NCI-H1105 (cell line): ENCODE measurements at regions not wholly inside any gene's neighbourhood (a gene's known extent, or its start where the extent isn't known, plus 50 kb on each side); places are given as distances from the start of the nearest gene placed in this dataset.

Experiments
- DNase-seq: peaks from one replicate; lab custom pipeline; 2025; lab: John Stamatoyannopoulos, UW

DNA sequence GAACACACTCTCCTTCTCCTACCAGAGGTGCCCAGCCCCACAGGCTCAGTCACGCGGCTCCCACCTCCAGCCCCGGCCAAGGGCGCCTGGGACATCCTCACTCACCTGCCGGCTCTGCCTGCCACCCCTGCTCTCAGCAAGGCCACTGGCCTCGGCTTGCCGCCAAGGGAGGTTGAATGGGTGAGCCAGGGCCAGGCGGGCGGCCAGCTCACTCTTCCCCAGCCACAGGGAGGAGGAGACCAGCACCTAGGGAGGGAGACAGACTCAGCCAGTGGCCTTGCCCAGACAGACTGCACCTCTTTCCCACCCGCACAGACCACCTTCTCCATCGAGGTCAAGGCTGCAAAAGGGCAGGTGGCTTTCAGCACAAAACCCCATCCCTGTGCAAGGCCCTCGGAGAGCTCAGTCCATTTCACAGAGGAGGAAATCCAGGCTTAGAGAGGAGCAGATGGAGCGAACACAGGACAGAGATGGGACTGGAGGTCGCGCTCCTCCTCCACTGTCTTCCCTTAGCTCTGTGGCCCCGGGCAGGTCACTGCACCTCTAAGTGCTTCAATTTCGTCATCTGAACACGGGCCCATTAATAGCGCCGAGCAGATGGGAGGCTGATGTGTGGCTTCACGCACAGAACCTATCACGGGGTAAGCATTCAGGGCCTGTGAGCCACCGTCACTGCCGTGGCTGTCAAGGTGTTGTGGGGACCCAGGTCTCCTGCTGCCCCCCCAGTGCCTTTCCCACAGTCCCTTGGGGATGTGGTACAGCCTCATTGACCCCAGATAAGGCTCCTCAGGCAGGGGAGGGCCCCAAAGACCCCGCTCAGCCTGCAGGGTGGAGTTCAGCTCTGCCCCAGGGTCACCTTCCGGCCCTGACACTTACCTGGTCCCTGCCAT, 56.1 kb downstream of the RMI2 start:
- DNase-seq = no peak

DNA sequence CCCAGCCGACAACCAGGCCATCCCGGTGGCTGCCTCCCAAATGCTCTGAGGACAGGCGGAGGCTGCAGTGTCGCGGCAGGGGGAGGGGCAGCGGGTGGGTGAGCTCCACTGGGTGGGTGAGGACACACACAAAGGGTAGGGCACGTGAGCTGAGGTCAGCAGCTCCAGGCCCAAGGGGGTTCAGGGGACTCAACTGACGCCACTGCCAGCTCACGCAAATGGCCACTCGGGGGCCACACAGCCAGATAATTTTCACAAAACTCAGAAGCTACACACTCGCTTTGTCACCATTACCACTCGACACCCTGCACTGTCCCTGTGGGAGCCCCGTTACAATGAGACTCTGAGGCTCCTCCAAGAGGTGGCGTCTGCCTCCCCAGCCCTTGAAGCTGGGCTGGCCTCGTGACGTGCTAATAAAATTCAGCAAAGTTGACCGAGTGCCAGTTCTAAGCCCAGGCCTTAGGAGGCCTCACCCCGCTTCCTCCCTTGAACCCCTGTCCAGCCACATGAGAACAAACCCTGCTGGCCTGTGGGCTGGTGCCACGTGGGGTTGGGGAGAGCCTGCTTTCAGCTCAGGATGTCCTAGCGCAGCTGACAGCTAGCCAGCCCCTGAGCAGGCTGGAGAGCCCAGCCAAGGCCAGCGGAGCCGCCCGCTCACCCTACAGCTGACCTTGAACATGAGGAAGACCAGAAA, 56.9 kb downstream of the RMI2 start:
- DNase-seq = no peak

DNA sequence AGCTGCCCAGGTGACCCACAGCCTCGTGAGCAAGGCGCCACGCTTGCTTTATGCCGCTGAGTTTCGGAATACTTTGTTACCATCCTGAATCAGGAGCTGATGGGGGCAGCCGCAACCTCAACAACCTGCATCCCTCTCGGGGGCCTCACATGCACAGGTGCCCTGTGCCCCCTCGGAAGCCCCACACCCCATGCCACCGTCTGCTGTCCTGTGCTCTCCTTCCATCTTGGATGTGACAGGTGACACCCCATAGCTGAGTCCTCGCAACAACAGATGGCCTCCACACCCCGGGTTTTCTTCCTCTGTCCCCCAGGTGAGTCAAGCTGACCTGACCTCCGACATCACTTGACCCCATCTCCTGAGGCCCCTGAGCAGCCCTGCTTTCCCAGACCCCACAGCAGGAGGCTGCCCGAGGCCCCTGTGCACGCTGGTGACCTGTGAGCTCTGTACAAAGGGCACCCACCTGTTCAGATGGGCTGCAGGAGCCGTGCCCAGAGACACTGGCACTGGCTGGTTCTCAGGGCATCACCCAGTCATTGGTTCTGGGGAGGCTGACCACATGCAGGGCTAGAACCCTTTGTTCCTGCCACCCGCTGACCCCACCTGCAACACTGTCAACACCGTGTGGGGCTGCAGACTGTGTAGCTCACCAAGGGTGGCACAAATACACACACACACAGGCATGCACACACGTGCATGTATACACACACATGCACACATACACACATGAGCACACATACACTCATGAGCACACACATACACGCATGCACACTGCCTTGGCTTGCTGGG, 57.7 kb downstream of the RMI2 start:
- no peak for DNase-seq

DNA sequence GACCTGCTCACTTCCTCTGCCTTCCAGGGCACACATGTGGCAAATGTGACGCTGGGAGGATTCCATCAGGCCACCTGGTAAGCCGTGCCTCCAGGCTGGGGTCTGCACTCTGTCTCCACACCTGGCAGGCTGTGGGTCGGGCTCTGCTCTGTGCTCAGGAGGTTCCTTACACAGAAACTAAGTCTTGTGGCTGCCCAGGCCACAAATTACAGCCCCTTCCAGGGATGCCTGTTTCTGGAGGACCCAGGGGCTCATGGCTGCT, 58.2 kb downstream of the RMI2 start:
- DNase-seq = no peak

DNA sequence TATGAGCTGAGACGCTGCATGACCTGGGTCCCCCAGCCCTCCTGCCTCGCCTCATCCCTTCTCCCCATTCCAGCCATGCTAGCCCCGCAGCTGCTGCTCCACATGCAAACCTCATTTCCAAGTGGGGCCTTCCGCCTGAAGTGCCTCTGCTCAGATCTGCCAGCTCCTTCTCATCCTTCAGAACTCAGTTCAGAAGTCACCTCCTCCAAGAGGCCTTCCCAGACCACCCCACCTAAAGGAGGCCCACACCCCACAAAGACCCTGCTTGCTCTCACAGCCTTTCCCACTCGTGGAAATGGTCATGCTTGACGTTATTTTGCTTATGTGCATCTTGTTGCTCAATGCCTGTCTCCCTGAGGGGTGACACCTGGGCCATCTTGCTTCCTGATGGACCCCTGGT, 58.7 kb downstream of the RMI2 start:
- no peak for DNase-seq

DNA sequence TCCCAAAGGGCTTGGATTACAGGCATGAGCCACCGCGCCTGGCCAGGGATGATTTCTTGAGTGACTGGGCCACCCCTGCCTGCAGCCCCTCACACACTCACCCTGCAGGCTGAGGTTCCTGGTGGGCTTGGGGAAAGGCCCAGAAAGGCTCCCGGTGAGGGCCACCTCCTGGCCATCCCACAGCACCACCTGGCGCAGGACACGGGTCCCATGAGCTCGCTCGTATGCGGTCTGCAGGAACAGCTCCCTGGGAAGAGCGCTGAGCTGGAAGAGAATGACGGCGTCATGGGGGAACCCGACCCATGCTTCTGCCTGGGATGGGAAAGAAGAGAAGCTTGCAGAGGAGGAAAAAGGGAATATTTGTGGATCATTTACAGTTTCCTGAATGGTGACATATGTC, 59.3 kb downstream of the RMI2 start:
- no peak for DNase-seq

DNA sequence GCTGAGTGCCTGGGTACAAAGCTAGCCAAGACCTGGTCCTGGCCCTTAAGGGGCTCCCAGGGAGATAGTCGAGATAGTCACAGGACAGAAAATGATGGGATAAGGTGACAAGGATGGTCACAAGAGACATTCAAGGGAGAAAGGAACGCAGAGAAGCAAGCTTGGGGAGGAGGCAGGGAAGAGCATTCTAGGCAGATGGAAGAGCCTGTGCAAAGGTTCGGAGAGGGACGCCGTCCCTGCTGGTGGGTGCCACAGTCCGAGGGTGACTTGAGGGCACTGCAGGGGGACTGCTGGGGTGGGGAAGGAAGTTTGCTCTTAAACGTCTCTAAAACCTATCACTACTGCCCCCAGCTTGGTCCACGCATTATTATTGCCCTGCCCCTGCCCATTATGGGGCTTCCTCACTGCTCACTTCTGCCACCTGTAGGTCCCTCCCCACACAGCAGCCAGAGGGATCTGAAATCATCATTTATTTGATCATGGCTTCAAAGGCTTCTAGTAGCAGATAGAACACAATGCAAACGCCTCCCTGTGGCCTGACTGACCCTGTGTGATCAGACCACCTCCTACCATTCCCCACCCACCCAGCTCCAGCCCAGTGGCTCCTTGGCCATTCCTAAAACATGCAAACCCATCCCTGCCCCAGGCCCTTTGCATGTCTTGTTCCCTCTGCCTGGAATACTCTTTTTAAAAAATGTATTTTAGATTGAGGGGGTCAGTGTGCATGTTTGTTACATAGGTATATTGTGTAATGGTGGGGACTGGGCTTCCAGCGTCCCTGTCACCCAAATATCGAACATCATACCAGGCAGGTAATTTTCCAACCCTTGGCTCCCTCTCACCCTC, 60.3 kb downstream of the RMI2 start:
- DNase-seq = no peak

DNA sequence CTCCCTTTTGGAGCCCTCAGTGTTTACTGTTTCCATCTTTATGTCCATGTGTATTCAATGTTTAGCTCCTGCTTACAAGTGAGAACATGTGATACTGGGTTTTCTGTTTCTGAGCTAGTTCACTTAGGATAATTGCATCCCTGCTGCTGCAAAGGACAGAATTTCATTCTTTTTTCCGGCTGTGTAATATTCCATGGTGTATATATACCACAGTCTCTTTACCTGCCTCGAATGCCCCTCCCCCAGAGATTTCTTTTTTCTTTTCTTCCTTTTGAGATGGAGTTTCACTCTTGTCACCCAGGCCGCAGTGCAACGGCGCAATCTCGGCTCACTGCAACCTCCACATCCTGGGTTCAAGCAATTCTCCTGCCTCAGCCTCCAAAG, 60.9 kb downstream of the RMI2 start:
- DNase-seq = no peak

DNA sequence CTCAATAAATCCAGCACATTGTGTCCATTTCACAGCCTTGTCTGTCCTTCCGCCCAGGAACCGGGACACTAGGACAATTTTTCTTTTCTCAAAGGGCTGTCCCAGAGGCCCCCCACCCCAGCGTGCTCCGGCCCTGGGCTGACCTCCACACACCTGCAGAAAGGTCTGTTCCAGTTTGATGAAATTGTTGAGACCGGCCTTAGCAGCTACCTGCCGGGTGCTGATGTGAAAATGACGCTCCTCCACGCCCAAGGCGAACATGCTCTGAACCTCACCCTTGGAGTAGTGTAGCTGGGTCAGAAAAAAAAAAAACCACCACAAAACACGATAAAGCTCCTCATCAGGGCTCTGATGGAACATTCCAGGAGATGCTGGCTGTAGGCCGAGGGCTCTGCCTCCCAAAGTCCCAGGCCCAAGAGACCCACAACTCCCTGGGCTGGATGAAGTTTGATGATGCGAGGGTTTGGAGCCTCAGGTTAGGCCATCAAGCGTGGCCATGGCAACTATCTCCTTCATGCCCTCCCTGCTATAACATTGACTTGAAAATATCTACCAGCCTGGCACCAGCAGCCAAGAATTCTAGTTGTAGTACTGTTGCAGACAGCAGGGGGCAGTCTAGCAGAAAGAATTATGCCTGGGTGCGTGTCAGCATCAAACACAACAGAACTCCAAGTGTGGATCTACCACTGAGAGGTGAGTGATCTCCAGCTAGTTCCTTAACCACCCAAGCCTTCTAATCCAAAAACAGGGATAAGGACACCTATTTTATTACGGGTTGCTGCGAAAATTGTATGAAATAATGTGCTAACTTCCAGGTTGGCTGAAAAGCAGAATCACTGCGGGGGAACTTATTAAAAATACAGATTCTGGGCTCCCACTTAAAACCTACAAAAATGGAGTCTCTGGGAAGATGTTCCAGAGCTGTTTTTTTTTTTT, 62.1 kb downstream of the RMI2 start:
- no peak for DNase-seq

DNA sequence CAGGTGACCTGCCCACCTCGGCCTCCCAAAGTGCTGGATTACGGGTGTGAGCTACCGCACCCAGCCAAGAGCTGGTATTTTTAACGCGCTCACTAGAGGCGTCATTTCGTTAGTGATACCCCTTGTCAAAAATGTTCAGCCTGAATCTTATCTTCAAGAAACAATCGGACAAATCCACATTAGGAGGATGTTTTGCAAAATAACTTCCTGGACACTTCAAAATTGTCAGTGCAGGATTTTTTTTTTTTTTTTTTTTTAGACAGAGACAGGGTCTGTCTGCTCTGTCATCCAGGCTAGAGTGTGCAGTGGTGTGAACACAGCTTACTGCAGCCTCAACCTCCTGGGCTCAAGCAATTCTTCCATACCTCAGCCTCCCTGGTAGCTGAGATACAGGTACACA, 63.0 kb downstream of the RMI2 start:
- DNase-seq = no peak

DNA sequence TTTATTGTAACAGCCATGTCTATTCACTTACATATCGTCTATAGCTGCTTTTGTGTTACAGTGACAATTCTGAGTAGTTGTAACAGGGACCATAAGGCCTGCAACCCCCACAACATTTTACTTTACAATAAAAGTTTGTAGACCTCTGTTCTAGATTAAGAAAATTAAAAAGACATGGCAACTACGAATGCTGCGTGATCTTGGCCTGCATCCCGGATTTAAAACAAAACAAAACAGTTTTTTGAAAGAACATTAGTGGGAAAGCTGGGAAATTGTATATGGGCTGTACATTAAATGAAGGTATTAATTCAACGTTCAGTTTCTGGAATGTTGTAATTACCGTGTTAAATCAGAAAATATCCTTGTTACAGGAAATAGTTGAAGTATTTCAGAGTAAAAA, 64.1 kb downstream of the RMI2 start:
- DNase-seq = no peak

DNA sequence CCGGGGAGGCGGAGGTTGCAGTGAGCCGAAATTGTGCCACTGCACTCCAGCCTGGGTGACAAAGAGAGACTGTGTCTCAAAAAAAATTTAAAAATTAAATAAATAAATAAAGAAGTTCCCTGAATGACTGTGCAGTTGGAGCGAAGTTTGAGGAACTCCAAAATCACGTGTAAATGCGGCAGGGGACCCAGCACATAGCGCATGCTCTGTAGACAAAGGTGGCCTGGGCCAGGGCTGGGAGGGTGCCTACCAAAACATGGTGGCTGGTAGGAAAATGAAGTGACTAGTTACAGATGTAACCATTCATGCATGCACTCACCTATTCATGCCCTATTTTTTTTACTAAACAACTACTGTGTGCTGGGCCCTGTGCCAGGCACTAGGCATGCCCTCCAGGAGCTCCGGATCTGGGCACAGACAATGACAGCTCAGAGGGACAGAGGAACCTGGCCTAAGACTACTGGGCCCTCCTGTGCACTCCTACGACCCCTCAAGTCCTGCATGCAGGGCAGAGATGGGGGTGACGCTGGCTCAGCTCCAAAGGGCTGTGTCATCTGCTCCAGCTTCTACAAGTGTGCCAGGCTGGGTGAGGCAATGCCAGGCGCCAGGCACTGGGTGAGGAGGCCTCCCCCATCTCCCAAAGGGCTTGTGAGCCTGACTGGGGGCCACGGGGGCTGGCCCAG, 65.3 kb downstream of the RMI2 start:
- no peak for DNase-seq

DNA sequence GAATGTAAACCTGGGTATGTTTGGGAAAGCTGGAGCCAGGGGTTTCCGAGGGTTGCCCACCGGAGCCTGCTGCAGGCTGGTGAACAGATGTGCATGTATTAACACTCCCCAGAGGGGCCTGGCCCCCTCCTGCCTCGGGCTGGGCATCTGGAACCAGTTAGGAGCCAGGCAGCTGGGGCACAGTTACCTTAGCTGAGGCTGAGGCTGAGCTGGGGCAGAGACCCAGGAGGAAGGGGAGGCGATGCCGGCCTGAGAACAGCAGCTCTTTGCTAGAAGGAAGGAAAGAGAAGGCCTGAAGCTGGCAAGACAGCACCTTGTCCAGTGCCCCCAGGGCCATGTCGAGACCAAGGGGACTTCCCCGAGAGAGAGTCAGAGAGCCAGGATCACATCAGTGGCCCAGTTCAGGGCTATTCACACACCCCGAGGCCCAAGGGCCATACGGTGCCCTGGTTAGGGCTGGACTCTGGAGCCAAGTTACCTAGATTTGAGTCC, 65.8 kb downstream of the RMI2 start:
- DNase-seq = no peak

DNA sequence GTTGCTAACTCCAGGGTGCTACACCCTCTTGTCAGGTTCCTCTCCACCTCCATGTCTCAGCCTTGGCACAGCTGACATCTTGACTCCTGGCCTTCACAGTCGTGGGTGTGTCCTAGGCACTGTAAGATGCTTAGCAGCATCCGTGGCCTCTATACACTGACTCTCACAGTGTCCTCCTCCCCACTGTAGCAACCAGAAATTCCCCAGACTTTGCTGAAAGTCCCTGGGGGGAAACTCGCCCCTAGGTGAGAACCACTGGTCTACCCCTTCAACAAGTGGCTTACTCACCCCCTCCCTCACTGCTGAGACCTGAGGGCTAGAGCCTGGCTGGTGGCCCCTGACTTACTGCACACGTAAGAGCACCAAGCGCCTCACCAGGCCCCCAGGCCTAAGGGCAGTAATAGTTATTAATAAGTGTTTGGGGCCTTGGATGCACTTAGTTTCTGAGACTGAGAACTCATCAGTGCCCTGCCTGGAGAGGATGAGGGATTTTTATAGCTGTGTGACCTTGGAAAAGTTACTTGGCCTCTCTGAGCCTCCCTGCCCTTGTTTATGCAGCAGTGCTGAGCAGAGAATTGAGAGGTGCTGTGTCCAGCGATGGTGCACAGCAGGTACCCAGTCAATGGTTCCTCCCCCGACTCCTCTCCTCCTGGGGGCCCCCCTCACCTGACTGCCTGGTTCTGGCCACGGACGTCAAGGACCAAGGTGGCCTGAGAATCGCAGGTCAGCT, 67.1 kb downstream of the RMI2 start:
- no peak for DNase-seq

DNA sequence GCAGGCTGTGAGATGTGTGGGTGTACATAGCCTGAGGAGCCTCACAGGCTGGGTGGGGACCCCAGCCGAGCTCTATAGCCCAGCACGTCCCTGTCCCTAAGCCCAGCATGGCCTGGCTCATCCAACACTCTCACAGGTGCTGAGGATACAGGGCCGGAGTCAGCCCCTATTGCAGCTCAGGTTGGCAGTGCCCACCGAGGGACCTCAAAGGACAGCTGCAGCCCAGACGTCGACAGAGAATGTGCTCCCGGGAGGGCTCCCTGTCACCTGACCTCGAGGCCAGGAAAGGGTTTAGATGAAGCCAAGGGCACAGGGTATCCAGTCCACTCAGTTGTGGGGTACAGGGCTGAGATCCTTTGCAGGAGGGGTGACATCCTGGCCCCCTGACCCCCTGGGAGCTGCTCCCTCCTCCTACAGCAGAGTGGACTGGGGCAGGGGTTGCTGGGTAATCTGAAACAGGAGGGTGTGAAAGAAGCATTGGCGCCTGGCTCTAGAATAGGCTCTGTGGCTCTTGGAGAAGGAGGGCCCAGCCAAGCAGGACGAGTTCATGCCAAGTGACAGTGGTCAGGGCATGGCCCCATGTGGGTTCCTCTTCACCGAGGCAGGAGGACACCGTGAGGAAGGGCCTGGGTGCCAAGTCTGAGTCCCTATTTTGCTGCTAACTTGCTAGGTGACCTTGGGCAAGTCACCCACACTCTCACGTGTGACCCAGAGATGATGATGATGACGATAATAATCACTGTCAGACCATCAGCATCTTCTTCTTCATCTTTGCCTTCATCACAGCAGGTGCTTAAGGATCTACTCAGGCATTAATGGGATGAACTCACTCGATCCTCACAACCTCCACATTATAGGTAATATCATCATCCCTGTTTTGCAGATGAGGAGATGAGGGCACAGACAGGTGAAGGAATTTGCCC, 68.0 kb downstream of the RMI2 start:
- no peak for DNase-seq

DNA sequence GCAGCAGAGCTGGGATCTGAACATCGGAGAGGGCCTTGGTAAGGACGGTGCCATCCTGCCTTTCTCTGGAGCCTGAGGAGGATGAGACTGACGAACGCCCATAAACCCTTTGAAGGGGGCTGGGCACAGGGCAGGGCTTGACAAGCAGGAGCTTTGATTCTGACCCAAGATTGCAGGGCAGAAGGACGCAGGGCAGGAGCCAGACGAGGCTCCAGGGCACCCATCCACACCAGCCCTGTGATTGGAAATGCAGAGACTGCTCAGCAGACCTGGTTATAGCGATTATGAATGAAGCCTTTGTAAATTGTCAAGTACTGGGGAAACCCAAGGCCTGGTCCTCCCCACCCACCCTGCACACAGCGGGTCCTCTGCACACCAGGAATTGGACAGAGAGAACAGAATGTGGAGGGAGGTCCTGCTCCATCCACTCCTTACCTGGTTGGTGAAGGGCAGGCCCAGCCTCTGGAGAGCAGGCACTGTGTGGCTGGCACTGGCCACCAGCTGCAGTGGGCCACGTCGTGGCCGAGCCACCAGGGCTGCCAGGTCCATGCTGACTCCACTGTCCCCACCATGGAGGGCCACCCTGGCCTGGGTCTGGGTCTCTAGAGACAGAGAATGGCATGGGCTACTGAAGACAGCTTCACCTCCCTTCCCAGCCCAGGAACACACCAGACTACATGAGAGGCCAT, 68.8 kb downstream of the RMI2 start:
- no peak for DNase-seq

DNA sequence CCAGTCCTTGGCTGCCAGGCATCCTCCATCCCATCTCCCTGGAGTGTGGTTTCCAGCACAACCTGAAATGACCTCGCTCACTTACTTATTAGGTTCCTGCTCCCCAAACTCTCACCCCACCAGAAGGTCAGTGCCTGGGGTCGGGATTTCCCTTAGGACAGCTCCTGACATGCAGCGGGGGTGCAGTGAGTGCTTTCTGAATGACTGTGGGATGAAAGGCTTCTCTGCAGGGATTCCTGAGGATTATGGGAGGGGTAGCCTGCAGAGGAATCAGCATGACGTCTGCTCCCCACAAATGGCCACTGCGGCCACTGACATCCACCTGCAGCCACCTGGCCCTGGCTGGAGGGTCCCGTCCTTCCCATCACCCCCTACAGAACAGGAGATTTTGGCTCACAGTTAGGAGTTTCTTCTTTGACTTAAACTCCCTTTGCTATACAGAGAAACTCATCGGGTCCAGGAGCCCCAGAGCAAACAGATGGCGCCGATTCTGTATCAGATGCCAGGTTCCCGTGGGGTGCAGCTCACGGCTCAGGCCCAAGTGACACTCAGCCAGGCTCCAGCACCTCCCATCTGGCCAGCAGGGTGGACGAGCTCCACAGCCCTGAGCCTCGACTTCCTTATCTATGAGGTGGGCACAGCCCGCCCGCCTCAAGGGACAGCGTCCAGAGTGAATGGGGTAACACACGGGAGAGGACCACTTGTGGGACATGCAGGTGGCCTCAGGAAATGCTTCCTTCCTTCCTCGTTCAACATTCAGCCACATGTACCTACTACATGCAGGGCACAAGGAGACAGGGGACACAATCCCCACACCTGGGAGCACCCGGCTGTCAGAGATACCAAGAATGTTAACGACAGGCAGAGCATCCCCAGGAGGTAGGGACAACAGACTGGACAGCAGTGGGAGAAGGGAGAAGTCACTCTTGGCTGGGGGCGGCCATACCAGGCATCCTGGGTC, 69.8 kb downstream of the RMI2 start:
- no peak for DNase-seq
